Fibroblast of lung (primary cell): ENCODE measurements at regions not wholly inside any gene's neighbourhood (a gene's known extent, or its start where the extent isn't known, plus 50 kb on each side); places are given as distances from the start of the nearest gene placed in this dataset.

Experiments
- DNase-seq, 2 donors: peaks; one replicate each; pipeline versions ENCODE4 v3.0.0 to v3.0.0-alpha.2; 2010; ENCODE audit warnings: low read depth in 2 of 2
- H2AFZ ChIP-seq: 2 replicates; pipeline ENCODE4 v1.5.1; 2012; ENCODE audit warnings: low read length, control low read depth, inconsistent platforms
- H3K27ac ChIP-seq: 2 replicates; pipeline ENCODE4 v1.5.1; 2011; ENCODE audit warnings: low read length, control low read depth; ENCODE audit not compliant: insufficient read depth
- H3K27me3 ChIP-seq: 2 replicates; pipeline ENCODE4 v1.5.1; 2011; ENCODE audit warnings: mild to moderate bottlenecking, low read length; ENCODE audit not compliant: control insufficient read depth, insufficient read depth
- H3K36me3 ChIP-seq: 2 replicates; pipeline ENCODE4 v1.5.1; 2011; ENCODE audit warnings: low read length; ENCODE audit not compliant: control insufficient read depth, insufficient read depth
- H3K4me1 ChIP-seq: 2 replicates; pipeline ENCODE4 v1.5.1; 2011; ENCODE audit warnings: low read length; ENCODE audit not compliant: control insufficient read depth, insufficient read depth; ENCODE audit errors: extremely low read depth
- H3K4me2 ChIP-seq: 2 replicates; pipeline ENCODE4 v1.5.1; 2011; ENCODE audit warnings: low read length, control low read depth; ENCODE audit not compliant: insufficient read depth; ENCODE audit errors: extremely low read depth
- H3K4me3 ChIP-seq, 4 experiments: fragments of 200-600 bp in 1 of 4; sonication (generic) in 1 of 4; replicated peaks in 1 of 4; 2 replicates each; pipeline ENCODE4 v1.5.1; 2011 to 2016; ENCODE audit warnings: low read length in 4 of 4, low read depth in 3 of 4, mild to moderate bottlenecking in 3 of 4, control low read depth in 2 of 4, inconsistent platforms in 1 of 4, mixed read lengths in 1 of 4; ENCODE audit not compliant: insufficient read depth in 1 of 4; ENCODE audit errors: control extremely low read depth in 1 of 4
- H3K79me2 ChIP-seq: 2 replicates; pipeline ENCODE4 v1.5.1; 2012; ENCODE audit warnings: mild to moderate bottlenecking, low read length, inconsistent platforms; ENCODE audit not compliant: control insufficient read depth, insufficient read depth
- H3K9ac ChIP-seq: 2 replicates; pipeline ENCODE4 v1.5.1; 2011; ENCODE audit warnings: mild to moderate bottlenecking, low read length, control low read depth; ENCODE audit not compliant: insufficient read depth
- H3K9me3 ChIP-seq: 2 replicates; pipeline ENCODE4 v1.5.1; 2012; ENCODE audit warnings: low read depth, low read length; ENCODE audit not compliant: control insufficient read depth, insufficient read depth
- H4K20me1 ChIP-seq: 2 replicates; pipeline ENCODE4 v1.5.1; 2011; ENCODE audit warnings: low read length; ENCODE audit not compliant: control insufficient read depth, insufficient read depth; ENCODE audit errors: extremely low read depth
- CTCF ChIP-seq, 2 donors: IDR thresholded peaks in 1 of 2; conservative IDR thresholded peaks in 1 of 2; 1 replicate in 1 of 2; 2 replicates in 1 of 2; pipeline ENCODE4 v1.5.1; 2011 to 2012; ENCODE audit warnings: low read length in 2 of 2, control low read depth in 1 of 2, inconsistent platforms in 1 of 2, low read depth in 1 of 2, mild to moderate bottlenecking in 1 of 2
- EZH2 ChIP-seq: IDR thresholded peaks from 2 replicates; pipeline ENCODE4 v1.5.1; 2012; ENCODE audit warnings: low read length, control low read depth, mild to moderate bottlenecking; ENCODE audit errors: missing control alignments

- H4K20me1 ChIP-seq: no peaks in the 10 kb centered on the region
- no peak overlapping the region for H2AFZ ChIP-seq
- H3K9me3 ChIP-seq: no peaks in the 10 kb centered on the region
- no peak overlapping the region for H3K4me3 ChIP-seq
- H3K9ac ChIP-seq: no peak overlapping the region
- TF ChIP-seq EZH2: no peak
- TF ChIP-seq CTCF (conservative IDR thresholded peaks at IDR 0.05 in 1 of 2, IDR thresholded peaks at IDR 0.05 in 1 of 2; ENCODE audit: low read depth in 1 of 2, low read length in 2 of 2): no peak
- H3K27me3 ChIP-seq: no peaks in the 10 kb centered on the region
- no peak overlapping the region for H3K27ac ChIP-seq
- H3K79me2 ChIP-seq: no peaks in the 10 kb centered on the region
- H3K4me1 ChIP-seq: no peaks in the 10 kb centered on the region
- no peaks in the 10 kb centered on the region for H3K36me3 ChIP-seq
- DNase-seq: no peak
- H3K4me2 ChIP-seq: no peak overlapping the region
Observed at GRCh38 chr4:59068722-59069418, 1958.7 kb upstream of the IGFBP7 start.

GRCh38 chr4:59086410-59086809 is 1976.2 kb upstream of the IGFBP7 start:
- no peaks in the 10 kb centered on the region for H3K27me3 ChIP-seq
- H4K20me1 ChIP-seq: no peaks in the 10 kb centered on the region
- DNase-seq: no peak
- H3K79me2 ChIP-seq: no peaks in the 10 kb centered on the region
- H3K4me3 ChIP-seq: no peak overlapping the region
- TF ChIP-seq CTCF (conservative IDR thresholded peaks at IDR 0.05 in 1 of 2, IDR thresholded peaks at IDR 0.05 in 1 of 2; ENCODE audit: low read depth in 1 of 2, low read length in 2 of 2) (no peak), EZH2 (no peak)
- H3K4me2 ChIP-seq: no peak overlapping the region
- no peaks in the 10 kb centered on the region for H3K4me1 ChIP-seq
- H3K9me3 ChIP-seq: no peaks in the 10 kb centered on the region
- no peak overlapping the region for H3K9ac ChIP-seq
- no peak overlapping the region for H2AFZ ChIP-seq
- no peak overlapping the region for H3K27ac ChIP-seq
- H3K36me3 ChIP-seq: no peaks in the 10 kb centered on the region

GRCh38 chr4:59091146-59092142 is 1981.3 kb upstream of the IGFBP7 start:
- Histone ChIP-seq H3K4me1 (no peaks in the 10 kb centered on the region), H3K27ac (no peak overlapping the region), H2AFZ (no peak overlapping the region), H3K36me3 (no peaks in the 10 kb centered on the region), H3K4me3 (no peak overlapping the region), H3K9me3 (no peaks in the 10 kb centered on the region), H3K9ac (no peak overlapping the region), H3K4me2 (no peak overlapping the region), H3K79me2 (no peaks in the 10 kb centered on the region), H3K27me3 (no peaks in the 10 kb centered on the region), H4K20me1 (no peaks in the 10 kb centered on the region)
- TF ChIP-seq CTCF (conservative IDR thresholded peaks at IDR 0.05 in 1 of 2, IDR thresholded peaks at IDR 0.05 in 1 of 2; ENCODE audit: low read depth in 1 of 2, low read length in 2 of 2): no peak
- TF ChIP-seq EZH2: no peak
- no peak for DNase-seq
